CD4-positive, alpha-beta T cell treated with Interleukin-15 for 4 hours (primary cell): ENCODE measurements at regions not wholly inside any gene's neighbourhood (a gene's known extent, or its start where the extent isn't known, plus 50 kb on each side); places are given as distances from the start of the nearest gene placed in this dataset.

ENCODE experiments used
- DNase-seq: peaks from one replicate; pipeline ENCODE4 v3.0.0-alpha.2; 2020; ENCODE audit warnings: low spot score

GRCh38 chr5:51034222-51034901, 348.9 kb upstream of the ISL1 start:
- no peak for DNase-seq

- no peak for DNase-seq
Measured at GRCh38 chr5:51039424-51040329, 343.6 kb upstream of the ISL1 start.

- DNase-seq, result no peak
Measured at GRCh38 chr5:51043745-51044144, 339.5 kb upstream of the ISL1 start.

- DNase-seq, result no peak
Measured at GRCh38 chr5:51047369-51047768, 335.9 kb upstream of the ISL1 start.

GRCh38 chr5:51053361-51053760, 329.9 kb upstream of the ISL1 start:
- no peak for DNase-seq

GRCh38 chr5:51060953-51061352, 322.3 kb upstream of the ISL1 start:
- DNase-seq, result no peak

GRCh38 chr5:51072937-51073336, 310.3 kb upstream of the ISL1 start:
- no peak for DNase-seq

GRCh38 chr5:51082741-51083140, 300.5 kb upstream of the ISL1 start:
- DNase-seq, result no peak

- DNase-seq, result no peak
Measured at GRCh38 chr5:51091816-51092215, 291.4 kb upstream of the ISL1 start.

- no peak for DNase-seq
Measured at GRCh38 chr5:51095486-51095885, 287.8 kb upstream of the ISL1 start.

GRCh38 chr5:51096859-51097258, 286.4 kb upstream of the ISL1 start:
- DNase-seq, result no peak

GRCh38 chr5:51099173-51099853, 283.9 kb upstream of the ISL1 start:
- no peak for DNase-seq

- DNase-seq, result no peak
Measured at GRCh38 chr5:51104556-51104955, 278.7 kb upstream of the ISL1 start.

GRCh38 chr5:51109786-51110410, 273.4 kb upstream of the ISL1 start:
- no peak for DNase-seq

- no peak for DNase-seq
Measured at GRCh38 chr5:51131266-51131665, 252.0 kb upstream of the ISL1 start.

- DNase-seq, result no peak
Measured at GRCh38 chr5:51138164-51138563, 245.1 kb upstream of the ISL1 start.

GRCh38 chr5:51148437-51148836, 234.8 kb upstream of the ISL1 start:
- DNase-seq, result no peak

- no peak for DNase-seq
Measured at GRCh38 chr5:51156222-51156621, 227.0 kb upstream of the ISL1 start.

- no peak for DNase-seq
Measured at GRCh38 chr5:51156838-51157237, 226.4 kb upstream of the ISL1 start.

- no peak for DNase-seq
Measured at GRCh38 chr5:51159164-51159563, 224.1 kb upstream of the ISL1 start.

- DNase-seq, result no peak
Measured at GRCh38 chr5:51159606-51160005, 223.6 kb upstream of the ISL1 start.

GRCh38 chr5:51162245-51162644, 221.0 kb upstream of the ISL1 start:
- DNase-seq, result no peak
